K562 (cell line): ENCODE measurements at regions not wholly inside any gene's neighbourhood (a gene's known extent, or its start where the extent isn't known, plus 50 kb on each side); places are given as distances from the start of the nearest gene placed in this dataset.

Experiments
- AFF4 ChIP-seq: sonication (generic); formaldehyde crosslinking; IDR thresholded peaks from 2 replicates; pipeline ENCODE4 v1.8.0; 2023; ENCODE audit warnings: mild to moderate bottlenecking, missing genetic modification reagents
- E2F4 ChIP-seq: sonication (generic); formaldehyde crosslinking; IDR thresholded peaks from 2 replicates; pipeline ENCODE4 v1.8.0; 2022; ENCODE audit warnings: mild to moderate bottlenecking, low read depth, missing genetic modification reagents

GRCh38 chr13:84032116-84032515 is 149.8 kb upstream of the SLITRK1 start:
- TF ChIP-seq E2F4 (CRISPR knock-in tag) (no peak), AFF4 (no peak)
